ENCODE measurements at regions not wholly inside any gene's neighbourhood (a gene's known extent, or its start where the extent isn't known, plus 50 kb on each side); places are given as distances from the start of the nearest gene placed in this dataset.

GRCh38 chr12:127881371-127882140 is 385.4 kb upstream of the TMEM132C start:
- H3K79me2 ChIP-seq (ENCODE audit: low read depth), result no peaks in the 10 kb centered on the region
- H3K4me2 ChIP-seq, result no peak overlapping the region
- no peaks in the 10 kb centered on the region for H3K27me3 ChIP-seq
- no peak overlapping the region for H2AFZ ChIP-seq (replicated peaks)
- Mint-ChIP-seq H3K9me3 (no peaks in the 10 kb centered on the region), H3K27ac (no peak overlapping the region), H3K36me3 (no peaks in the 10 kb centered on the region), H3K4me3 (no peak overlapping the region), H3K4me1 (no peaks in the 10 kb centered on the region), H3K27me3 (ENCODE audit: insufficient read depth, low read depth) (no peaks in the 10 kb centered on the region)
- TF ChIP-seq EZH2 (IDR thresholded peaks at IDR 0.05), result no peak
- TF ChIP-seq EZH2phosphoT487 (IDR thresholded peaks at IDR 0.05), result no peak
- no peak for TF ChIP-seq CTCF (IDR thresholded peaks at IDR 0.05)
- H4K20me1 ChIP-seq (ENCODE audit: low read depth), result no peaks in the 10 kb centered on the region
- H3K4me1 ChIP-seq, result no peaks in the 10 kb centered on the region
- no peaks in the 10 kb centered on the region for H3K36me3 ChIP-seq
- no peak overlapping the region for H3K9ac ChIP-seq
- H3K9me3 ChIP-seq (ENCODE audit: low read depth), result no peaks in the 10 kb centered on the region
- H3K4me3 ChIP-seq, result no peak overlapping the region
- no peak overlapping the region for H3K27ac ChIP-seq
- H3F3A ChIP-seq (ENCODE audit: low read depth), result no peaks in the 10 kb centered on the region
- no peak for DNase-seq (ENCODE audit: low spot score)

- Mint-ChIP-seq H3K4me3 (no peak overlapping the region), H3K27me3 (ENCODE audit: insufficient read depth, low read depth) (no peaks in the 10 kb centered on the region), H3K4me1 (no peaks in the 10 kb centered on the region), H3K27ac (no peak overlapping the region), H3K36me3 (no peaks in the 10 kb centered on the region), H3K9me3 (no peaks in the 10 kb centered on the region)
- Histone ChIP-seq H3K4me3 (no peak overlapping the region), H3K4me1 (no peaks in the 10 kb centered on the region), H3K4me2 (no peak overlapping the region), H3K9ac (no peak overlapping the region), H3F3A (ENCODE audit: low read depth) (no peaks in the 10 kb centered on the region), H4K20me1 (ENCODE audit: low read depth) (no peaks in the 10 kb centered on the region), H3K27me3 (no peaks in the 10 kb centered on the region), H3K9me3 (ENCODE audit: low read depth) (no peaks in the 10 kb centered on the region), H3K79me2 (ENCODE audit: low read depth) (no peaks in the 10 kb centered on the region), H3K36me3 (no peaks in the 10 kb centered on the region), H3K27ac (no peak overlapping the region), H2AFZ (replicated peaks) (no peak overlapping the region)
- no peak for DNase-seq (ENCODE audit: low spot score)
- no peak for TF ChIP-seq CTCF (IDR thresholded peaks at IDR 0.05)
- no peak for TF ChIP-seq EZH2 (IDR thresholded peaks at IDR 0.05)
Measured at GRCh38 chr12:127883013-127883412, 384.0 kb upstream of the TMEM132C start.

GRCh38 chr12:127885954-127886750 is 380.8 kb upstream of the TMEM132C start:
- Histone ChIP-seq H3K9ac (no peak overlapping the region), H3K79me2 (ENCODE audit: low read depth) (no peaks in the 10 kb centered on the region), H3K4me3 (no peak overlapping the region), H3K36me3 (no peaks in the 10 kb centered on the region), H3K27ac (no peak overlapping the region), H3K4me1 (no peaks in the 10 kb centered on the region), H3K9me3 (ENCODE audit: low read depth) (no peaks in the 10 kb centered on the region), H3K4me2 (no peak overlapping the region), H4K20me1 (ENCODE audit: low read depth) (no peaks in the 10 kb centered on the region), H2AFZ (replicated peaks) (no peak overlapping the region), H3K27me3 (no peaks in the 10 kb centered on the region), H3F3A (ENCODE audit: low read depth) (no peaks in the 10 kb centered on the region)
- no peak for TF ChIP-seq EZH2phosphoT487 (IDR thresholded peaks at IDR 0.05)
- TF ChIP-seq EZH2 (IDR thresholded peaks at IDR 0.05), result no peak
- TF ChIP-seq CTCF (IDR thresholded peaks at IDR 0.05), result no peak
- Mint-ChIP-seq H3K4me3 (no peak overlapping the region), H3K27ac (no peak overlapping the region), H3K27me3 (ENCODE audit: insufficient read depth, low read depth) (no peaks in the 10 kb centered on the region), H3K4me1 (peaks cover 6% of the 10 kb centered on the region), H3K36me3 (no peaks in the 10 kb centered on the region), H3K9me3 (no peaks in the 10 kb centered on the region)
- DNase-seq (ENCODE audit: low spot score), result no peak
